GM21447 (cell line): ENCODE measurements at regions not wholly inside any gene's neighbourhood (a gene's known extent, or its start where the extent isn't known, plus 50 kb on each side); places are given as distances from the start of the nearest gene placed in this dataset.
"Not testable (repeated sequence)": the region's sequence is repeated elsewhere in the genome, so short reads cannot be mapped to it uniquely, and the experiment has no call there.

Experiments
- ATAC-seq: cut with Tn5 transposase; IDR thresholded peaks from one replicate; pipeline ENCODE4 v1.9.1; 2021; ENCODE audit not compliant: unreplicated experiment

DNA sequence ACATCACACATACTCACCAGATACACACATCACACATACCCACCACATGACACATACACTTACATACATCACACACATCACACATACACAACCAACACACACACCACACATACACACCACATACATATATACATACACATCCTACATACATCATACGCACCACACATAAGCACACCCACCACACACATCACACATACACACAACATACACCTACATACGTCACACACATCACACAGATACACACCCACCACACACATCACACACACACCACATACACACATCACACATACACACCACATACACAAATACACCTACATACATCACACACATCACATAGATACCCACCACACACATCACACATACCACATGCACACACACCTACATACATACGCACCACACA is 158.4 kb downstream of the NDUFA10 start:
- ATAC-seq: no peak

DNA sequence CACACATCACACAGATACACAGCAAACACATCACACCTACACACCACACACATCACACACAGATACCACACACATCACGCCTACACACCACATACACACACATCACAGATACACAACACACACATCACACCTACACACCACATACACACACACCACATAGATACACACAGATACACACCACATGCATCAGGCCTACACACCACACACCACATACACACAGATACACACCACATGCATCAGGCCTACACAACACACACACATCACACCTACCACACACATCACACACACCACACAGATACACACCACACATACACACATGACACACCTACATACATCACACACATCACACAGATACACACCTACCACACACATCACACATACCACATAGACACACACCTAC is 158.8 kb downstream of the NDUFA10 start:
- no peak for ATAC-seq

DNA sequence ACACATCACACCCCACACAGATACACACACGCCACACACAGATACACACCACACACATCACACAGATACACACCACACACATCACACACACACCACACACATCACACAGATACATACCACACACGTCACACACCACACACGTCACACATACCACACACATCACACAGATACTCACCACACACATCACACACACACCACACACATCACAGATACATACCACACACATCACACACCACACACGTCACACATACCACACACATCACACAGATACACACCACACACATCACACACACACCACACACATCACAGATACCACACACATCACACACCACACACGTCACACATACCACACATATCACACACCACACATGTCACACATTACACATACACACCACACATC is 159.3 kb downstream of the NDUFA10 start:
- not testable (repeated sequence) for ATAC-seq

DNA sequence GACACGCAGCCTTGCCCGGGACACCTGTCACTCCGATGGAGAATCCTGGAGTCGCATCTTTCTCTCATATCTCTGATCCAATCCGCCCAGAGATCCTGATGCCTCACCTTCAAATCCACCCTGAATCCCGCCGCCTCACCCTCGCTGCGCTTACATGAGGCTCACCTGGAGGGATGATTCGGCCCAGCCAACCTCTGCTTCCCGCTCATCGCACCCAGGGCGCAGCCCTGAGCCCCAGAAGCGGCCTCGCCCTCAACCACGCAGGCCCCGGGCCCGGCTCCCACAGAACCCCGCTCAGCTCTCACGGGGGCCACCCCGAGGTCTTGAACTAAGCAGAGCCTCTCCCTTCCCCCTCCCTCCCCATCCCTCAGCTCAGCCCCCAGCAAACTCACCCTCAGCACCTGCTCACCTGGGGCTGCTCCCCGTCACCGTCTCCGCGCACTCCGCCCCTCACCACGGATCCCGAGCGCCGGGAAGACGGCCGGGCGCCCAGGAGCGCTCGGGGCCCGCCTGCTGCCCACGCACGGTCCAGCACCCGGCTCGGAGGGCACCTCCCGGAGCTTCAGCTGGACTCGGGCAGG is 160.0 kb downstream of the NDUFA10 start:
- no peak for ATAC-seq

DNA sequence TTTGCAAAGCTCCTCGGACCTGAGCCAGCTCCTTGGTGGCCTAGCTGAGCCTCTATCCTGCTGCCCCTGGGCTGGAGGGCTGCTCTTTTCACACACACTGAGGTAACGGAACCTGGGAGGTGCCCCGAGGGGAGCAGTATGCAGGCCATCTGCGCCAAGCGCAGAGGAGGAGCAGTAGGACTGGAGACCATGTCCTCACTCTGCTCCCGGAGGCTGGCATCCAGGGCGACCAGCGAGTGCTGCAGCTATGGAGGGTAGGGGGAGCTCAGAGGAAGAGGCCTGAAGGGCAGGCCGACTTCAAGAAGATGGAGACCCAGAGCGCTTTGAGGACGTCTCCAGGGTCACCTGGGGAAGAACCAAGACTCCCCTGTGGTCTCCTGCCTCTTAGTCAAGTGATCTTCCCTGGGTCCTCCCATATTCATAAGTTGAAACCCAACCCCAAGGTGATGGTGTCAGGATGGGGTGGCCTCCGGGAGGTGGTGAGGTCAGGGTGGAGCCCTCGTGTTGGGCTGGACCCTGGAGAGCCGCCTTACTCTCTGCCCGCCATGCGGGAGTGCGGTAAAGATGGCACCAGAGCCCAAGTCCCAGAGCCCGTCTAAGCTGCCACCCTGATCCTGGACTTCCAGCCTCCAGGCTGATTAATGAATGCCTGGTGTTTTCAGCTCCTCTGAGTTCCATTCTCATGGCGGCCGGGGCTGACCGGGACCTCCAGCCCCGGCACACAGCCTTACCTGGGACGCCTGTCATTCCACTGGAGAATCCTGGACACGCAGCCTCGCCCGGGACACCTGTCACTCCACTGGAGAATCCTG is 160.7 kb downstream of the NDUFA10 start:
- ATAC-seq: no peak

DNA sequence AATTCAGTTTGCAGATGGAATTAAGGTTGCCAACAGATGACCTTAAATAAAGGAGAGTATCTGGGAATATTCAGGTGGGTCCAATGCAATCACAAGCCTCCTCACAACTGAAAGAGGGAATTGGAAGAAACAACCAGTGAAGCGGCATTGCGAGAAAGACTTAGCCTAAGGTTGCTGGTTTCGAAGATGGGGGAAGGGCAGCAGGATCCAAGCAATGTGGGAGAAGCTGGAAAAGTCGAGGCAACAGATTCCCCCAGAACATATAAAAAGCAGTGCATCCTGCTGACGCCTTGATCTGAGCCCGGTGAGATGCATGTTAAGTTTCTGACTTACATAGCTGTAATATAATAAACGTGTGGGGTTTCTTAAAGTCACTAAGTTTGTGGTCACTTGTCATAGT is 162.5 kb downstream of the NDUFA10 start:
- ATAC-seq: no peak

DNA sequence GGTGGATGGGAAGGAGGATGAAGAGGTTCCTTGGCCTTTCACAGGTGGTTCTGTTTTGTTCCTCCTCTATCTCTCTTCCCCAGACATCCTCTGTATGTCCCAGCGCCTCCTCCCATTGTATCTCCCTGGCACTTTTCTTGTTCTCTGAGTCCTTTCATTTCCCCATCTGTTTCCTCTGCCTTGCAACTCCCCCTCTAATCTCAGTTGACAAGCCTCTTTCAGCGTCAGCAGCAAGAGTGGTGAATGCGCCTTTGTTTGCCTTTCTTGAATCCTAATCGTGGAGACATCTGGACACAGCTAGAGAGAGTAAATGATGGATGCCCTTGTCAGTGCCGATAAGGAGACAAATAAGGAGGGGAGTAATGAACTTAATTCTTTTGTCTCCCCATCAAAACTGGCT is 167.0 kb downstream of the NDUFA10 start:
- ATAC-seq: no peak

DNA sequence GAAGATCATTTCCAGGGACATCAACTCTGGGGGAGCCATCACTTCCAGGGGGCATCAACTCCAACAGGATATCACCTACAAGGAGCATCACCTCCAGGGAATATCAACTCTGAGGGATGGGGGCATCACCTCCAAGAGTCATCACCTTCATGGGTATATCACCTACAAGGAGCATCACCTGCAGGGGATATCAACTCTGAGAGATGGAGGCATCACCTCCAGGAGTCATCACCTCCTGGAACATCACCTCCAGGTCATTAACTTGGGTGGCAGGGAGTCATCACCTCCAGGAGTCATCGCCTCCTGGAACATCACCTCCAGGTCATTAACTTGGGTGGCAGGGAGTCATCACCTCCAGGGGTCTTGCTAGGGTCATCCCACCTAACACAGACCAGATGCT is 167.6 kb downstream of the NDUFA10 start:
- ATAC-seq: no peak

DNA sequence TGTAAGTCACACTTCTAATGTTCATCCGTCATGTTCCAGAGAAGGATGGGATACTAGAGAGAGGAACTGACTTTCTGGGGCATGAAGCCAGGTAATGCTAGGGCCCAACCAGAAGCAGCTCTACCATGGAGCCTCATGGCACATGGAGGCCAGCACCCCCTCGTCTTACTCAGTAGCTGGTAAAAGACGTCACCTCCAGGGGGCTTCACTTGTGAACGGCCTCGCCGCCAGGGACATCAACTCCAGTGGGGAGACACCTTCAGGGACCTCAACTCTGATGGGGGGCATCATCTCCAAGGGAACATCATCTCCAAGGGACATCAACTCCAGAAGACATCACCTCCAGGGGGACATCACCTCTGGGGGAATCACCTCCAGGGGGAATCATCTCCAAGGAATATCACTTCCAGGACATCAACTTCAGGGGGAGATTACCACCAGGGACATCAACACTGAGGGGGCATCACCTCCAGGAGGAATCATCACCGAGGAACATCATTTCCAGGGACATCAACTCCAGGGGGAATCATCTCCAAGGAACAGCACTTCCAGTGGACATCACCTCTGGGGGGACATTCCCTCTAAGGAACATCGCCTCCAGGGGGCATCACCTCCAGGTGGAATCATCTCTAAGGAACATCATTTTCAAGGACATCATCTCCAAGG is 168.4 kb downstream of the NDUFA10 start:
- no peak for ATAC-seq

DNA sequence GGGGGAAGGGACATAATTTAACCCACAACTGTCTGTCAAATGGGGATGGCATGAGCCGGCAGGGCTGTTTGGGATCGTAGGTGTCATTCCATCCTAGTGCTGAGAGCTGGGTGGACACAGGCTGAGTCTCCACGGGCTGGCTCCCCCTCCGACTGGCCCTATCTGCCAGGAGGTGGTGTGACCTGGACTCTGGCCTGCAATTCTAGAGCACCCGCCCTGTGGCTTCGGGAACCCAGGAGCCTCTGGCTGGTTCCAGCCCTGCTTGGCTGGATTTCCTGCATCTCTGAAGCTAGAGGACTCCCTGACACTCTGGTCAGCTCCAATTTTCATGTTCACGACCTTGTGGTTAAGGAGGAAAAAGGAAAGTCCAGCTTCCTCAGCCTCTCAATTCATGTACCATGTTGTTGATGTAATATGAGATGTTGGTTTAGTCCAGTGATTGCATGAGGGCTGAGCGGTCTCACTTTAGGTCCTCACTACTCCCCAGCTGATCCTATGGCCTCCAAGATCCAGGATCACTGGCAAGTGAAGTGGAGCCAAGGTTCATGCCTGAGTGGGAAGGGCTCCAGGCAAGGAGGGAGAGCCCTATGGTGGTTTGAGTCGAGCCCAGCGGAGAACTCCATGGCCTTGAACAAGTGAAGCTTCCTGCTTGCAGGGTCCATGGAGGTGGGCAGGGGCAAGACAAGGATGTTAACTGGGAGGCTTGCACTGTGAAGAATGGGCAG is 169.1 kb downstream of the NDUFA10 start:
- no peak for ATAC-seq

DNA sequence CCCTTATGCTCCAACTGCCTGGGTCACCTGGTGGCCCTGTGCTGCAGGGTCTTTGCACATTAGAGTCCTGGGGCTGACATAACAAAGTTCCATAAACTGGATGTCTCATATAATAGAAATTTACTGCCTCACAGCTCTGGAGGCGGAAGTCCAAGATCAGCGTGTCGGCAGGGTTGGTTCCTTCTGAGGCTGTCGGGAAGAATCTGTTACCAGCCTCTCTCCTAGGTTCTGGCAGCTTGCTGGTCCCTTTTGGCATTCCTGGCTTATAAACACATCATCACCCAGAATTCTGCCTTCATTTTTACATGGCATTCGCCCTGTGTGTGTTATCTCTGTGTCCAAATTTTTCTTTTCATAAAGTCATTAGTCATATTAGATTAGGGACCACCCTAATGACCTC is 170.5 kb downstream of the NDUFA10 start:
- no peak for ATAC-seq

DNA sequence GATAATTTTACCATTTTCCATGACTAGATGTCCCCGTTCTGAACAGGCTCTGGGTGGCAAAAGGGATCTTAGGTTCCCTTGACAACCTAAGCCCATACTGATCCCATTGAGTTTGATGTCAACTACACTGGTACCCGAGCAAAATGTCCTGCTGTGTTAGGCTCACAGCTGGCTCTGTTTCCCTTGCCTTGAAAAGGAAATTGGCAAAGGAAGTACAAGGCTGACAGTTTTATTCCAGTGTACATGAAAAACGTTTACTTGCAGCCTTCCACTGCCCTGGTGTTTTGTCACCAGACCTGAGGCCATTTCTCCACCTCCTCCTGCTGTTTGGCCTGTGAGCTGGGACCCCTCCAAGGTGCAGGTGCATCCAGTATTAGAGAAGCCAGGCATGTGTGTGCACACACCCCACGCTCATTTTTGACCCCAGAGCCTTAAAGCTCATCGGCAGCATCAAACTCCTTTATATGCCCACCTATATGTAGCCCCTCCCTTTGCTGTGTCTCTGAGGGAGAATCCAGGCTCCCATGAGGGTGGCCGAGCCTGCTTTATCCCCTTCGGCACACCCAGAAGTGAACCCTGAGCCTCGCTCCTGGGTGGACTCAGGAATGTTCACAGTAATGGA is 171.3 kb downstream of the NDUFA10 start:
- ATAC-seq: no peak

DNA sequence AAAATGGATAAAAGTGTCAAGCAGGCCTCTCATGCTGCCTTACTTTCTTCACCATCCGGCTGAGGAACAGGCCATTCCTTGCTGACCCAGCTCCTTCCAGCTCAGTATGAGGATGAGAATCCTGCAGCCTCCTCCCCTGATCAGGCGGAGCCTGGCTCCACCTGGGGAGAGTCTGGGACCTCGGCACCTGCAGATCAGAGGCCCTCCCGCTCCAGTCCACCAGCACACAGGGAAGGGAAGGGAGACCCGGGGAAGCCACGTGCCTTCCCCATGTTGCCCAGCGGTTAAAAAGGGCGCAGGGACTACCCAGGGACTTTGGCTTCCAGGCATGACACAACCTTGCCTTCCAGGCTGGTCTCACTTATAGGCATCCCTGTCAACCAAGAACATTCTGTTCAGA is 172.0 kb downstream of the NDUFA10 start:
- ATAC-seq: no peak

DNA sequence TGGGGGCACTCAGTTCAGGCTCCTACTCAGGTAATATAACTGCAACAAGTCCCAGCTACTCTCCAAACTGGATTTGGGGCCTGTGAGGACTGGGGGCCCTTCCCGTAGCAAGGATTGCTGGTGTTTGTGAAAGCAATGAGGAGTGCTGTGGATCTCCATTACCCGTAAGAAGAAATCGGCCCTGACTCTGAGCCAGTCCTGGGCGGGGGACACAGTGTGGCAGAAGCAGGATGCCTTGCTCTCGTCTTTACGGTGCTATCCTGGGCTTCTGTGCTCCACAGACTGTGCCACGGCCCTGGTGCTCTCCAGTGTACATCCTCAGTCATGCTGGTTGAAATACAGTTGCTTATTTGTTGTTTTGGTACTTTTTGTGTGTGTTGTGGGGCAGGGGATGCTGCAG is 172.9 kb downstream of the NDUFA10 start:
- ATAC-seq: no peak

DNA sequence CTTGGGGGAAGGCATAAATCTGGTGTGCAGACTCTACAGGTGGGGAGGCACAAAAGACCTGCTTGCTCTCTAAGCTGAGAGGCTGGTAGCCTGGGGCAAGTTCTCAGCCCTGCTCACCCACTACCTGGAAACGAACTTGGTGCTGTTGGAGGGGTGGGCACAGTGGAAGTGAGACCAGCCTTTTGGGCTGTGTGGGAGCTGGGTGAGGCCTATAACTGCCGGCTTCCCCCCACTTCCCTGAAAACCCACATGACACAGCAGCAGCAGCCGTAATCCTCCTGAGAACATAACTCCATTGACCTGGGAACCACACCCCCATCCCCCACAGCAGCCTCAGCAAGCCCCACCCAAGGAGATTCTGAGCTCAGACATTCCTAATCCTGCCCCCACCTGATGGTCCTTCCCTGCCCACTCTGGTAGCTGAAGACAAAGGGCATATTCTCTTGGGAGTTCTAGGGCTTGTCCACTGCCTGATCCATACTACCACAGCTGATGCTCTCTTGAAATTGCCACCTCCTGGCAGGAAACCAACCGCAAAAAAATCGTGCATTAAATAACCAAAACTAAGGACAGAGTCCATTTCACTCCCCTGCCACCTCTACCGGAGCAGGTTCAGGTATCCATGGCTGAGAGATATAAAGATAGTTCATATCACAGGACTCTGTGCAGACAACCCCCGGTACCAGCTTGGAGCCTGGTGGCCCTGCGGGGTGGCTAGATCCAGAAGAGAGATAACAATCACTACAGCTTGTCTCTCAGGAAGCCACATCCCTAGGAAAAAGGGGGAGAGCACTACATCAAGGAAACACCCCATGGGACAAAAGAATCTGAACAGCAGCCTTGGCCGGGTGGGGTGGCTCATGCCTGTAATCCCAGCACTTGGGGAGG is 178.1 kb downstream of the NDUFA10 start:
- no peak for ATAC-seq

DNA sequence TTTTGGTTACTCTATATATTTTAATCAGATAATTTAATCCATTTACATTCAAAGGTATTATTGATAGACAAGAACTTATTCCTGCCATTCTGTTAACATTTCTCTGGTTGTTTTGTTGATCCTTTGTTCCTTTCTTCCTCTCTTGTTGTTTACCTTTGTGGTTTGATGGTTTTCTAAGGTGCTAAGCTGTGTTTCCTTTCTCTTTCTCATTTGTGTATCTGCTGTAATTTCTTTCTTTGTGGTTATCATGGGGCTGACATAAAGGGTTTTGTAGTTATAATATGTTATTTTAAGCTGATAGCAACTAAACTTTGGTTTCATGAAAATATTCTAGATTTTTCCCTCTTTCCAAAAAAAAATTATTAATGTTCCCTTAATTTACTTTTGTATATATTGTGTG is 179.2 kb downstream of the NDUFA10 start:
- ATAC-seq: no peak

DNA sequence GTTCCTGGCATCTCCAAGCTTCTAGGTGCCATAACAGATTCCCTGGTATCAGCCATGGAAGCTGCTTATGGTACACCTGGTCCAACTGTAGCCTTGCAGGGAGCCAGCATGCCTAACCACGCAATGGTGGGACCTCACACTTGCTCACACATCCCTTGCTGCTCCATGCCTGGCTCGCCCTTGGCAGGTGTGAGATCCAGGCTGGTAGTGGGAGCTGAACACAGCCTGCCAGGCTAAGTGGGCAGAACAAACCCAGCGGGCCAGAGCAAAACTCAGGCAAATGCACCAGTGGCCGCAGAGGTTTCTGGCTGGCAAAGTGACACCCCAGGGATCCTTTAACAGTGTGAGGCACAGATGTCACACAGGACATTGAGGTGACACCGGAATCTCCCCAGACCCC is 185.8 kb downstream of the NDUFA10 start:
- ATAC-seq: no peak

DNA sequence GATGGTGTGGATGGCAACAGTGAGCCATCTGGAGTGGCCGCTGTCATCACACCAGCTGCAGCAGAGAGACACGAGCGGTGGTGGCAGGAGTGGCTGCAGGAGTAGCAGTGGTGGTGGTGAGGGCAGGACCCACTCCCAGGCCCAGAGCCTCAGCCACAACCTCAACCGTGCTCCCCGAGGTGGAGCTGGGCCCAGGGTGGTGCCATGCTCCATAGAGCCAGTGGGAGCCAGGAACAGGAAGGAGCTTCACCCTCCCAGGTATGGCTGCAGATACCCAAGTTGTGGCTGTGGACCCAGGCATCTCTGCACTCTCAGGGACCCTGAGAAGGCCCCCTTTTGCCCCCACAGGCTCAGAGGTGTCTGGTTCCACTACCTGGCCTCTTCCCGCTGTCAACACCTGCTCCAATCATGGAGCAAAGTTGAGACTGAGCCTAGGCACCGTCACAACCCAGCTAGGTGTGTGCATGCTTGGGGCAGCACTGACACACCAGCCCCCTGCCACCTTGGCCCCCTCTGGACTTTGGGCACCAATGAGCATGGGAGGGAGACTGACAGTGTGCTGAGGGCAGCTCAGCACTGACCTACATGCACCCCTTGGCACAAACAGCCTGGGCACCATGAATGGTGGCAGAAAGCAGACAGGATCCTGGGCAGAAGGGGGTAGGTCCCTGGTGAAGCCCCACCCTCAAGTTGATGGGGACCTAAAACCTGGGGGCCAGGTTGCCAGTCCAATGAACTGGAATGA is 188.9 kb downstream of the NDUFA10 start:
- no peak for ATAC-seq

DNA sequence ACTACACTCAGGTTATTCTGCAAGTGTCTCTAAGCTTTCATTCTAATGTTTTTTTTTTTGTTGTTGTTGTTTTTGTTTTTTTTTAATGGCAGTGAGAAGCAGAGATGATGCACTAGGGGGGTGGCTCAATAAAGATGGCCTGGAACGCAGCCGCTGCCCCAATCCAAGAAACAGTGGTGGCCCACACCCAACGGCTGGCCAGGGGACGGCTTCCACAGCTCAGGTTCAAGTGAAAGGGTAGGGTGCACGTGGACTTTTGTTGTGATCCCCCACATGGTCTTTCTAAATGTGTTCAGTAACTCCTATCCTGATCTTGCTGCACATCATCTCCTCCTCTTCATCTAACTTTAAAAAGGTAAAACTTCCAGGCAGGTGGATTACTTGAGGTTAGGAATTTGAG is 190.1 kb downstream of the NDUFA10 start:
- ATAC-seq: no peak

DNA sequence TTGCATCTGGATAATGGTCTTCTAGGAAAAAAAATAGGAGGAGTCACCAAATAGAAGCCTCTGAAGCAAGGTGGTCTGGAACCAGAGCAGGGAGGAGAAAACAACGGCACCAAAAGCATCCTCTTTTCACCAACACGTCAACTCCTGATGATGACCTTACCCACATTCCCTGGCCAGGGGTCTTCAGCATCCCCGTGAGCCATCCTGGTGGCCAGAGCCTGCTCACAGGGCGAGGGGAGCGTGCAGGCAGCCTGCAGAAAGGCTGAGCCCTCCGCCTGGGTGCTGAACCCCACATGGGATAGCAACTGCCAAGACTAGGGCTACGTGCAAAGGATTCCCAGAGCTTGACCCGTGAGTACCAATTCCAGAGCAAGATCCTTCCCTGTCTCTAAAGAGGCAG is 191.0 kb downstream of the NDUFA10 start:
- no peak for ATAC-seq
